Stimulated activated CD8-positive, alpha-beta memory T cell treated with anti-CD3 and anti-CD28 coated beads, Interleukin-4, amount 100 ng/mL, for 4 hours (primary cell): ENCODE measurements at regions not wholly inside any gene's neighbourhood (a gene's known extent, or its start where the extent isn't known, plus 50 kb on each side); places are given as distances from the start of the nearest gene placed in this dataset.
"Not testable (repeated sequence)": the region's sequence is repeated elsewhere in the genome, so short reads cannot be mapped to it uniquely, and the experiment has no call there.

Source experiments
- DNase-seq, 2 donors: peaks; one replicate each; pipeline ENCODE4 v3.0.0-alpha.2; 2020; ENCODE audit warnings: low read depth in 2 of 2, low spot score in 1 of 2

DNA sequence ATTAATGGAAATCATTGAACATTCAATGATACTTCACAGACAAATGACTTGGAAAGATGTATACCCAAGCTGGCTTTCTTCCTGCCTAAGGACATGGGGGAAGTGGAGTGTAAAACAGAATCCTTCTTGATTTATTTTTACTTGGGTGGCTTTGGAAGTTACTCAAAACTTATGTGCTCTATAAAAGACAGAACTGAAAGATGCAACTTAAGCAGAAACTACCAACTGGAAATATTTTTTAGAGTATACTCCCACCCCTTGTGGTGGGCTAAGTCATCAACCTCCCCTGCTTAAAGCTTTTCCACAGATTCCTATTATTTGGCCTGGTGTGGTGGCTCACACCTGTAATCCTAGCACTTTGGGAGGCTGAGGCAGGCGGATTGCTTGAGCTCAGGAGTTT is 126.0 kb upstream of the ATP2B1 start:
- no peak for DNase-seq

DNA sequence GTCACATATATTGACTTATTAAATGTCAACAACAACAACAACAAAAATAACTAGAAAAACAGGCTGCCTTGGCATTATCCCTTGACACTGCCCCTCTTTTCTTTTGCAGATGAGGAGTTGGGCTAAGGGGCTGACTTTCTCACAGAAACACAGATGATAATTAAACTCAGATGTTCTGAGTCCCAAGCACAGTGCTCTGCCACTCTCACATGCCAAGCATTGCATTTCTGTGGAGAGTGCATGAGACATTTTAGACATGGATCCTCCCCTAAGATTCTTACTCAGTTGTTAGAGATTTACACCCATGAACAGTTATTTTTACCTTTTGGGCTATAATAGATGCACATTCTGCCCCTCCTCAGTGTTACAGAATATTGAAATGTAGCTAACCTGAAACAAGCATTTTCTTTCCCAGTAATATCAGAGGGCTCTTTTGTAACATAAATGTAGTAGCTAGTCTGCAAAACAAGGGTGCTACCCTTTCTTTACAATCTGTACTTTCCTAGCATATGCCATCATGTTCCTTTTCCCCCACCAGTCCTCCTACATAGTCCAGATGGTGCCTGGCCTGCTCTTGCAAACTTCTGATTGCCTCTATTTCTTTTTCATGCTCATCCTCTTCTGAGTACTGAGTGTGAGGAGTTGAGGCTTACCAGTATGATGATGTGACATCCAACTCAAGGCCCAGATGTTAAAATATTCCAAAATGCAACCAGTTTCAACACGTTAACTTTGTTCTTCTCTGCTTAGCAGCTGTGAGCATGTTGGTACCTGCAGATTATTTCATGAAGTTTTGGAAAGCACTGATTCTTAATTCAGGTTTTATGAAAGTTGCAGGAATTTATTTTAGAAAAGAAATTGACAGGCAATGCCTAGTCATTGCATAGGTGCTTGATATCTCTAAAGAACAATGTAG is 125.0 kb upstream of the ATP2B1 start:
- no peak for DNase-seq

DNA sequence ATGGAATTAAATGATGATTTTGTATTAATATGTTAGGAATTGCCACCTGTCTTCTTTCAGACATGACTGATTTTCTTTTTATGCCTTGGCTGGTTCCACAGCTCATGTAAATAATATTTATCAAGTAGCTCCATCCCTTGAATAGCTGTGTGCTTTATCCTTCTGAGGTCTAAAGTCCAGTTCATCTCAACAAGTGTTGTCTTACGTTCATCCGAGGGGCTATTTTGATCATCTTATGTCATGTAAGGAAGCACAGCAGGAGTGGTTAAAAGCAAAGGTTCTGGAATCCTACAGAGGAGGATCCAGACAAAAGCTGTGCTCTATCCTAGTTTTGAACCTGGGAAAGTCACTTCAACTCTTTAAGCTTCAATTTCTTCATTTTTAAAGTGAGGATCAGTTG is 123.7 kb upstream of the ATP2B1 start:
- DNase-seq = no peak

DNA sequence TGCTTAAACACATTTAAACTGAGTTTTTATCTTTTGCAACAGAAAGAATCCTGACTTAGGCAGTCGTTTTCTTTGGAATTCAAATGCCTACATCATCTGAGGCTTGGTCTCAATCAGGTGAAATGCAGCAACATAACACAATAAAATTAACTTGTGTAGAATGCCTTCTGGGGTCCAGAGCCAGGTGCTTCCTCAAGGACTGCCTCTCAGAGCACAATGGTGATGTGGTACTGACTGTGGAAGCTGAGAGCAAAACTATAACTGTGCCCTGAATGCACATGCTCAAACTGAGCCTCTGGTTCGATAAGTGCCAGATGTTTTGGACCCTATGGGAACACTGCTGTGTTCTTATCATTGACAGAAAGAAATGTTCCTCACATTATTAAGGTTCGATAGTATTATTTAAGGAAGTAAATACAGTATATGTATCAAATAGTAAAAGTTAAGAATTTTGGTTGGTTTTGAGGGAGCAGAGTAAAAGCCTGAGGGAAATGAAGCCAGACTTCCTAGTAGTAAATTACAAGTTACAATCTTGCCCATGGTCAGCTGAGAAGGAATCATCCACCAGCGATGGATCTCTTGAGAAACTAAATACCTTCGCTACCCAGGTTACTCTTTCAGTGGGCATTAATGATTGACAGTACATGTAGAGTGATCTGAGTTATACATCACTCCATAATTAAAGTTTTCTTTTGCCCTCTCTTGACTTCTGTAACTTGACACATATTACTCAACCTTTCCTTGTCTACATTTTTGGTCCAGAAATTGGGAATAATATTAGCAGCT is 122.9 kb upstream of the ATP2B1 start:
- no peak for DNase-seq

DNA sequence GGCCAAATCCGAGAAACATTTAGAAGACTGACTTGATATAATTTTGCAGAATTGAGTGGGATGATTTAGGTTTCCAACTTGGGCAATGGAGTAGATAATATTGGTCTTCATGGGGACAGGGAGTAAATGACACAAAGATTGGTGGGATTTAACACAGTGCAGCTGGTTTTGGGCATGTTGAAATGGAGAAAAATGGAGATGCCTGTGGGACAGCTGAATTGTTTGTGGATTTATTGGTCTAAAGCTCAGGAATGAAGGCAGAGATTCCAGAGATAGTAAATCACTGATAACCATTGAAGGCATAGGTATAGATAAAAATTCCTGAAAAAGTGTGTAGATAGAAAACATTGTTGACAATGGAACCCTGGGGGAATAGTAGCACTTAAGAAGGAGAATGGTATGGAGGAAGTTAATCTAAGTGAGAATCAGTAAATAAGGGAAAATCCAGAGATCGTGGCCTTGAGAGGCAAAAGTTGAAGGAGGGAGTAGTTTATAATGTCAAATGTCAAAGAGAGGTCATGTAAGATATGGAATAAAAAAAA is 120.9 kb upstream of the ATP2B1 start:
- DNase-seq = no peak

DNA sequence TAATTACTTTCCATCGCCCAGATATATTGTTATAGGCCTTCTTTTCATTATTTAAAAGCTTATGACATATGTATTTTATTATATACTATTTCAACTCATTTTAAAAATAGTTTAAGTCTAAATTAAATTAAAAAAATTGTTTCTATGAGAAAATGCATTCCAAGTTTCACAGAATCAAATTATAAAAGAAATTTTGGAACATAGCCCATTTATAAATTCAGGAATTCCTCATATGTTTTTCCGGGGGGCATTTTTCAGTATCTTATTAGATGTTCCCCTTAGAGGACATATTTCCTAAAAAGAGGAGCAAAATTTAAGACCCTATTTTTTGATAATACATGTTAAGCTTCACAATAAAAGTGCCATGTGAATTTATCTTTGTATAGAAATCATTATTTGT is 119.9 kb upstream of the ATP2B1 start:
- DNase-seq = no peak

DNA sequence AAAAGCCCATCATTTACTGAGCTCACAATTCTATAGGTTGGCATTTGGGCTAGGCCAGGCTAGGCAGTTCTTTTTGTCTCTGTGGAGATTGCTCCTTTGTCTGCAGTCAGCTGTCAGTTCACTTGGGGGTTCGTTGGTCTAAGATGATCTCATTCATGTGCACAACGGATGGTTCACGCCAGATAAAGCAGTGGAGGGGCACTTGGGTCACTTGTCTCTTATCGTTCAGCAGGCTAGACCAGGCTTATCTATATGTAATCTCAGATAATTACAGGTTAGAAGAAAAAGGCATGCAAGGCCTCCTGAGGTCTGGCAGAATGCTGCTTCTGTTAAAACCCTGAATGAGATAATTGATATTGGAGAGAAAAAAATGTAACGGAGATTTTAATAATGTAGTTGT is 119.0 kb upstream of the ATP2B1 start:
- DNase-seq = no peak

DNA sequence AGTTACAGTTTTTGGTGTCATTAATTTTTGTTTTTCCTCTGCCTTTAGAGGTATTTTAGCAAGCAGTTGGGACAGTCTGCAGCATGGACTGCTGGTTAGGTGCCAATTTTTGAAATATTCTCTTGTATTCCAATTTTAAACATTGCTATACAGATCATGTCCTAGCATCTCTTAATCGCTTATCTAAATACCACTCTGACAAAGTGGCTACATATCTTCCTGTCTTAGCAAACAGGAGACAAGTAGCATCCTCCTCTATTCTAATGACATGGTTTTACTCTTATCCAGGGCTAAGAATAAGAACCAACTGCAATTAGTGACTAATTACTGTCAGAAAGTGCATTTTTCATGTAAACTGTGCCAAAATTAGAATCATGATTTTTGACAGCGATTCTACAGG is 117.8 kb upstream of the ATP2B1 start:
- no peak for DNase-seq

DNA sequence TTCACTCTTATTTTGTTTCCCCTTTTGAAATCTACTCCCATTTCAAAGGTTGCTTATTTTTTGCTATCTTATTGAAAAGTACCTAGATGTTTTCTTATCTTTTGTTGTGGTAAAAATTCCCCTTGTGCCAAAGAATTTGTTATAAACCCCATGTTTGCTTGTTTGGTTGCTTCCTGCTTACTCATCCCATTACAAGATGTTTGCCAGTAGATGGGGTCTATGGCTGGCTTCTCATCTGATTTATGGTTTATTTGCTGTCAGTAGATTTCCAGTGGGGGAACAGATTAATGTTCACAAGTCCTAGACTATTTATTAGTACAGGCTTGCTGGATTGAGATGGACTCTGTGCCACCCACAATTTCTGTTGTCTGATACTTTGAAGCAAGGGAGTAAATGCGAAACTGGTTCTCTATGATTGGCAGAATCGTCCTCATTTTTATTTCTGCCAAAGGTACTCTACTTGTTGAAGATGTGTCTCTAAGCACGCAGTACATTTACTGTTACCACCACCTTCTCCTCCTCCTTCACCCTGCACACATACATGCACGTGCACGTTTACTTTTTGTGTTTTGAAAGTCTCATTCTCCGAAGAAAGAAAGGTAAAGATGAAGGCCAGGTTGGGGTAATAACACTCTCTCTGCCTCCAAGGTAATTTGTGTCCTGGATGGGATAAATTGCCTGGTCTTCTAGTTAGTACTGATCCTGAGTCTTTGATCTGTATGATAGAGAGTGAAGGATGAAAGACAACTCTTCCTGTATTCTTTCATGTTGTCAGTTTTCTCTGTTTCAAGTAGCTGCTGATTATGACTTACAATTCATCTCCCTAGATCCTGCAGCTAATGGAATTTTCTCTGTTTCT is 117.2 kb upstream of the ATP2B1 start:
- no peak for DNase-seq

DNA sequence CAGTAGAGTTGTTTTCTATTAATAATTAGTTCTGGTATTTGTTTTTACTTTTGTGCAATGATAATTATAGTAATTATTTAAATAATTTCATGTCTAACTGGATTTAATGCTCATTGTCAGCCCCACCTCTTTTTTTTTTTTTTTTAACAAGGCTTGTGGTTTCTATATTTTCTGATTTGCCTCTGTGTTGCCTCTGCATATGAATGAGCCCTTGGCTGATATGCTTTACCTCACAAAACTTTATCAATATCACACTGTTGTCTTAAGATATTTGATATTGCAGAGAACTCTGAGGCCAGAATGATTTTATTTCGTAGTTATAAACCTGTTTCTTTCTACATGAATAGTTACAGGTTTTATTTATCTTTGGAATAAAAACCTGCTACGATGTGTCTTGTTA is 116.2 kb upstream of the ATP2B1 start:
- no peak for DNase-seq

DNA sequence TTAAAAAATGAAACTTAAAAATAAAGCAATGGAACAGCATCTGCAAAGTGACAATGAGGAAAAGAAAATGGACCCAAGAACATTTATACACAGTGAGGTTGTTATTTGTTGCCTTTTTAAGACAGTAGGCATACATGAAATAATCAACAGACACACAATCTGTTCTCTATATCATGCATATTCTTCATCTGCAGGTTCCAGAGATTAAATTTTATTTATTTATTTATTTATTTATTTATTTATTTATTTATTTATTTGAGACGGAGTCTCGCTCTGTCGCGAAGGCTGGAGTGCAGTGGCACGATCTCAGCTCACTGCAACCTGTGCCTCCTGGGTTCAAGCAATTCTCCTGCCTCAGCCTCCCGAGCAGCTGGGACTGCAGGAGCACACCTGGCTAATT is 114.4 kb upstream of the ATP2B1 start:
- DNase-seq = not testable (repeated sequence)

DNA sequence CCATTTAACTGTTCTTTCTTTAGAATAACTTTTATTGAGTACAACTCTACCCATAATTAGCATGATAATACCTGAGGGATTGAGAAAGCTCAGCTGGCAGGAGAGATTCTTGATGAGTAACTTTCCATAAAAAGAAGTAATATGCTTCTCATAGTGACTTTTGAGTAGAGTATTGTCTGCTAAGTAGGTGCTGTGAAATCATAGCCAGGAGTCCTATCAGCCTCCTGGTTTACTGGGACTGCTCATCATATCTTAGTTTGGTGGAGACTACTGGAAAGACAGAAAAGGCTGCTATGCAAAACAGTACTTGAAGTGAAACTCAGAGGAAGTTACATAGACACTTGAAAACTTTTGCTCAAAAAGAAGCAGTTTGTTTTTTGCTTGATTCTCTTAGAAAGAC is 113.3 kb upstream of the ATP2B1 start:
- DNase-seq = no peak

DNA sequence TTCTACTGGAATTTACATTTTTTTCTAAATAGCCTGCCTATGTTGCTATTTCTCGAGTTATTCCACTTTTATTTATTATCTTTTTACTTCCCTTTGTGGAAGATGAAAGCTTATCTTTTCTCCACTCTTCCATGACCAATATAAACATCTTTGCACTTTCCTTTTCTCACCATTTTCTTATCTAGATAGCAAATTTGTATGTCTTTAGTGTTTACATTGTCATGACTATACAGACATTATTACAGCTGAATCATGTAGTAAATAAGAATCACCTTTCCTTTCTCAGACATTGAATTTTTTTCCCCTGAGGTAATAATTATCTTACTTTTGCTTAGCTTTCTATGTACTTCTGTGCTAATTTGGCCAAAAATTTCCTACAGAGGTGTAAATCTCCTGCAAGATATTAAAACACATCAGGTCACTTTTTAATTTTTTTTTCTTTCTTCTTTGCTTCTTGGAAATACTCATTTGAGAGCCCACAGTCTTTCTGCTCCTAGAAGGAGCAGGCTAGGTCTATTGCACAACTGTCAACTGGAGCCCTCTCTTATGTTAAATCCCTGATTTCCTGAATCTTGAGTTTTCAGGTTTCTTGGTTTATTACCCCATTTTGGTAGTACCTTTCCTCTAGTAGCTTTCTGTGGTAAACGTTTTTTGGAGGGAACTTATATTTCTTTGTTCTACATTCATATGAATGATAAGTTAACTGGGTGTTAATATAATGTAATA is 109.0 kb upstream of the ATP2B1 start:
- no peak for DNase-seq

DNA sequence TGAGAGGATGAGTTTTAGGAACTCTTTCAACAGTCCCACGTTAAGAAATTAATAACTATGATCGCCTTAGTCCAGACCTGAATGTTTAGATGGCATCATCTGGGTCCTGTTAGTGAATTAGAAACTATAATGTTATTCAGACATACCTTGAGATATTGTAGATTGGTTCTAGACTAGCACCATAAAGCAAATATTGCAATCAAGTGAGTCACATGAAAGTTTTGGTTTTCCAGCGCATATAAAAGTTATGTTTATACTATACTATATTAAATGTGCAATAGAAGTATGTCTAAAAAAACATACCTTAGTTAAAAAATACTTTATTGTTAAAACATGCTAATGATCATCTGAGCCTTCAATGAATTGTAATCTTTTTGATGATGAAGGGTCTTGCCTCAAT is 106.6 kb upstream of the ATP2B1 start:
- DNase-seq = no peak

DNA sequence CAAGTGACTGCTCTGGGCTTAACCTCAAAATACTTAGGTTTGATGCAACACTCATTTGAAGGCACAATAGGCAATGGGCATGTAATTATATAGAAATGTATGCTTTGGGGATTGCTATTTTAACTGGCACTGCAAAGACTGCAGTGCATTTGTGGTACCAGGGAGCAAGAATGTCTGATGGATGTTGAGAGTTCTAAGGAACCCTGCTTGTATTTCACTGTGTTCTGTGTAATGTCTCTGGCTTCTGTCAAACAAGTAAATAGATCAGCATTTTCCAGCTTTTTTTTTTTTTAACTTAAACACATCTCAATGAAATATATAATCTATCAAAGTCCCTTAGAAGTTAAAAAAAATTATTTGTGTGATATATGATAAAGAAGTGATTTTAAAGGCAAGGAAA is 94.8 kb upstream of the ATP2B1 start:
- DNase-seq = no peak

DNA sequence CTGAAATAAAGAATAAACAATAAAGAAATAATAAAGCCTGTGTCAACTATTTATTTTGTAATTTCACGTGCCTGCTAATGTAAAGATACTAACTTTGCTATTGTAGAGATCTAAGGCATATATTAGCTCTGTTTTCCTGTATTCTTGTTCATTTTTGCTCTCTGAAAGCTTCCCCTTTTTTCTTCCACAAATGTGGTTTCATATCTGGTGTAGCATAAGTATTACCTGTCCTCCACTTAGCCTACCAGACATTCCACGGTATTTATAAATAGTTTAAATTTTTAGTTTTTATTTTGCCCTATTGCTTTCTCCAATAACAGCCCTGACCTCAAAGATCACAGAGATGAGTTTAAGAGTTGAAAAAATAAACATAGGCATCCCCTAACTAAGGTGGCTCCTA is 92.6 kb upstream of the ATP2B1 start:
- no peak for DNase-seq

DNA sequence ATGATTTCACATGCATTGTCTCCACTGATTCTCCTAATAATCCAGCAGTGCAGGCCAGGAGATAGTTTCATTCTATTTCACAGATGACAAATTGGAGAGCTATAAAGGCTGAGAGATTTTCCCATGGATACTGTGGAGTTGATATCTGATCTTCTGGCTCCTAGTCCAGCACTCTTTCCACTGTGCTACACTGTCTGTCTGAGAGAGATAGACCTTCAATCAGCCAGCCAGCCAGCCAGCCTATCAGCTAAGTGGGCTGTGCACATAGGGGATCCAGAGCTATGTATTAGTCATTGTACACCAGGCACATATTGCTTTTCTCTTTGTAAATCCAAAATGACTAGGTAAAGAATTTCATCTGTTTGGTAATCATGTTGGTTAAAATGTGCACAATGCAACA is 91.8 kb upstream of the ATP2B1 start:
- DNase-seq = no peak

DNA sequence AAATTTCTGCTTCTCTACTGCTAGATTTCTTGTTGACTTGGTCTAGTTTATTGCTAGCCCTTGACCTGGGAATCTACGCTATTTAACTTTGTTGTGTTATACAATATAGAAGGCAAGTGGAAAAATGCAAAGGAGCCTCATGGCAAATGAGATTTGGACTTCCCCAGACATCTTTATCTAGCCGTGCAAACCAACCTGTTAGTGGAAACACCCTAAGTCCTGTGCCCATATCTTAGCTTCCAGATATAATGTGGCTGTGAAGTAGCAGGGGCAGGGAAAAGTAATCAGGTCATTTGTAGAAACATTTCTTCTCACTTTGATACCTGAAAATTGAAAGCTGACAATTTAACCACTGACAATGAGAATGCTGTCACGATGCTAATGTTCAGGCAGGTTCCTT is 90.7 kb upstream of the ATP2B1 start:
- no peak for DNase-seq

DNA sequence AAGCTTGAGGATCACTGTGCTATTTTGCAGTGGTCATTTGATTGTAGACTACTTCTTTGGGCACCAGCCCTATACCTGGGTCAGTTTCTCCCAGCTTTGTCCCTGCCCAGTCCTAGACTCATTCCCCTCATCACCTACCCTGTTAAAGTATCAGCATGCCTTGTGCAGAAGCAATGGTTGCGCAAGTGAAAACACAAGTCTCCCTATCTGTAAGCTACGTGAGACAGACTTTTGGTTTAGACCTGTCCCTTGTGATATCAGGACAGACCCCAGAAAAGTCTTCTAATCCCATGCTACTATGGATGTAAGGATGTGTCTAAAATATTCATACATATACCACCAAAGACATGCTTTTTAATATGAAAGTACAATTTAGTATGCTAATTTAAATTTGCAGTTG is 88.8 kb upstream of the ATP2B1 start:
- DNase-seq = no peak

DNA sequence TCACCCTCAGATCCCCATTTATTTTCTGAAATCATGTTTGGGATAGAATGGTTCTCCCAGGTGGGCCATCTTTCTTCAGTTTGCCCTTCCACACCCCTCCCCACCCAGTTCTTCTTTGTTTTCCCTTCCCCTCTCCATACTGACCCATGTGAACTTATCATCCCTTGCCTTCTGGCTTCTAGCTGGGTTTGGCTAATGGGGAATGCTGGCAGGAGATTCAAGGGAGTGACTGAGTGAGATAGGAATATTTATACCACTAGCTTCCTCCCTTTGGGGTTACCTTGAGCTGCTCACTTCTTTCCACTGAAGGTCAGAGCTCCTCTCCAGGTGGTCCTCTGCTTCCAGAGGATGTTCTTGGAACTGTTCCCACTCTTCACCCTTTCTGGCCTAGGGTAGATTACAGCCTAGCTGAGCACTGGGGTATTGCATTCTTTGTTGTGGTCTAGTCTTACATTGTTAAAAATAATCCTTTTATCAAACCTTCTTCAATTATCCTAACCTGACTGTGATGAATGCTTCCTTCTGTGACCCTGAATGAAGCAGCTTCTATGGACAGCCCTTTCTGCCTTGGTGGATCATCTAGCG is 88.3 kb upstream of the ATP2B1 start:
- no peak for DNase-seq
